ENCODE measurements at regions not wholly inside any gene's neighbourhood (a gene's known extent, or its start where the extent isn't known, plus 50 kb on each side); places are given as distances from the start of the nearest gene placed in this dataset.

GRCh38 chr2:129673847-129674711 is 305.4 kb upstream of the RAB6C start:
- no peak overlapping the region for H3K4me3 ChIP-seq (ENCODE audit: low read depth, low read length)

GRCh38 chr2:129678751-129679150 is 300.7 kb upstream of the RAB6C start:
- H3K4me3 ChIP-seq (ENCODE audit: low read depth, low read length), result no peak overlapping the region

GRCh38 chr2:129681788-129682187 is 297.7 kb upstream of the RAB6C start:
- H3K4me3 ChIP-seq (ENCODE audit: low read depth, low read length), result no peak overlapping the region

GRCh38 chr2:129689653-129690448 is 289.6 kb upstream of the RAB6C start:
- H3K4me3 ChIP-seq (ENCODE audit: low read depth, low read length), result no peak overlapping the region

GRCh38 chr2:129695496-129695895 is 284.0 kb upstream of the RAB6C start:
- no peak overlapping the region for H3K4me3 ChIP-seq (ENCODE audit: low read depth, low read length)

GRCh38 chr2:129698593-129698992 is 280.9 kb upstream of the RAB6C start:
- no peak overlapping the region for H3K4me3 ChIP-seq (ENCODE audit: low read depth, low read length)

GRCh38 chr2:129699781-129700573 is 279.5 kb upstream of the RAB6C start:
- no peak overlapping the region for H3K4me3 ChIP-seq (ENCODE audit: low read depth, low read length)

- H3K4me3 ChIP-seq (ENCODE audit: low read depth, low read length), result no peak overlapping the region
Measured at GRCh38 chr2:129702416-129703176, 276.9 kb upstream of the RAB6C start.

GRCh38 chr2:129705085-129705484 is 274.4 kb upstream of the RAB6C start:
- no peak overlapping the region for H3K4me3 ChIP-seq (ENCODE audit: low read depth, low read length)

- H3K4me3 ChIP-seq (ENCODE audit: low read depth, low read length), result no peak overlapping the region
Measured at GRCh38 chr2:129707800-129708199, 271.7 kb upstream of the RAB6C start.

- no peak overlapping the region for H3K4me3 ChIP-seq (ENCODE audit: low read depth, low read length)
Measured at GRCh38 chr2:129708221-129708967, 271.1 kb upstream of the RAB6C start.

GRCh38 chr2:129709001-129709955 is 270.2 kb upstream of the RAB6C start:
- H3K4me3 ChIP-seq (ENCODE audit: low read depth, low read length), result no peak overlapping the region

- no peak overlapping the region for H3K4me3 ChIP-seq (ENCODE audit: low read depth, low read length)
Measured at GRCh38 chr2:129709956-129710598, 269.4 kb upstream of the RAB6C start.

- H3K4me3 ChIP-seq (ENCODE audit: low read depth, low read length), result no peak overlapping the region
Measured at GRCh38 chr2:129710670-129711495, 268.6 kb upstream of the RAB6C start.

GRCh38 chr2:129711816-129712675 is 267.4 kb upstream of the RAB6C start:
- H3K4me3 ChIP-seq (ENCODE audit: low read depth, low read length), result no peak overlapping the region

- H3K4me3 ChIP-seq (ENCODE audit: low read depth, low read length), result no peak overlapping the region
Measured at GRCh38 chr2:129712676-129712985, 266.8 kb upstream of the RAB6C start.

GRCh38 chr2:129713337-129713736 is 266.1 kb upstream of the RAB6C start:
- H3K4me3 ChIP-seq (ENCODE audit: low read depth, low read length), result no peak overlapping the region

Measured in iPS-11a (cell line).